ENCODE measurements at regions not wholly inside any gene's neighbourhood (a gene's known extent, or its start where the extent isn't known, plus 50 kb on each side); places are given as distances from the start of the nearest gene placed in this dataset.

DNA sequence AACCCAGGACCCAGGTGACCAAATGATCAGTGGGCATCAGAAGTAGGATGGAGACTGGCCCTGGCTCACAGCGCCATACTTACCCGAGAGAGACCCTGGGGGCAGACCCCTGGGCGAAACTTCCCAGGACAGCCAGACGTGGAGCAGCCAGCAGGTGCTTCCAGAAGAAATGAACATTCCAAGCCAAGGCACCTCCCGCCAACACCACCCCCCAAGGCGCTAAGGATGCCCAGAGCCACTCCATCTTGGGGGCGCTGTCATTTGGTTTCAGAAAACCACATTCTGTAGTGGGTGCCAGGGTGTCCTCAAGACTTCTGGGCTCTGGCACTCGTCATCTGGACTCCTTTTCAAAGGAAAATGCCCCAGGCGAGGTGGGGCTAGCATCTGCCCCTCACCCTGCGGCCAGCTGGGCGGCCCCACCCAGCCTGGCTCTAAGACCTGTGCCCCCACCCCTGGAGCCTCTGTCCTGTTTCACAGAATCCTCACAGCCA, 98.8 kb downstream of the RIPK4 start:
- Histone ChIP-seq H3K36me3 (ENCODE audit: control insufficient read depth, insufficient read depth, low read length) (no peaks in the 10 kb centered on the region), H3K27ac (ENCODE audit: low read length) (no peak overlapping the region), H3K9me3 (ENCODE audit: control insufficient read depth, insufficient read depth, low read length) (no peaks in the 10 kb centered on the region), H3K4me3 (ENCODE audit: low read length) (no peak overlapping the region), H3K4me1 (ENCODE audit: control insufficient read depth, insufficient read depth, low read length) (peaks cover 17% of the 10 kb centered on the region), H3K27me3 (ENCODE audit: control insufficient read depth, insufficient read depth, low read length) (no peaks in the 10 kb centered on the region)
- peaks cover 4 to 9% of the 10 kb centered on the region in 2 donors for H3K27me3 Mint-ChIP-seq (ENCODE audit: low read depth in 2 of 2)
- H3K4me1 Mint-ChIP-seq = peaks cover 9 to 17% of the 10 kb centered on the region in 2 donors
- 82% methylated on average over 11 of the region's 11 CpGs for WGBS (ENCODE audit: insufficient coverage)
- ATAC-seq (no peak), DNase-seq (no peak)
- H3K27ac Mint-ChIP-seq = no peak overlapping the region
- H3K36me3 Mint-ChIP-seq = no peaks in the 10 kb centered on the region
- no peaks in the 10 kb centered on the region for H3K9me3 Mint-ChIP-seq
- TF ChIP-seq, protein P1, sequence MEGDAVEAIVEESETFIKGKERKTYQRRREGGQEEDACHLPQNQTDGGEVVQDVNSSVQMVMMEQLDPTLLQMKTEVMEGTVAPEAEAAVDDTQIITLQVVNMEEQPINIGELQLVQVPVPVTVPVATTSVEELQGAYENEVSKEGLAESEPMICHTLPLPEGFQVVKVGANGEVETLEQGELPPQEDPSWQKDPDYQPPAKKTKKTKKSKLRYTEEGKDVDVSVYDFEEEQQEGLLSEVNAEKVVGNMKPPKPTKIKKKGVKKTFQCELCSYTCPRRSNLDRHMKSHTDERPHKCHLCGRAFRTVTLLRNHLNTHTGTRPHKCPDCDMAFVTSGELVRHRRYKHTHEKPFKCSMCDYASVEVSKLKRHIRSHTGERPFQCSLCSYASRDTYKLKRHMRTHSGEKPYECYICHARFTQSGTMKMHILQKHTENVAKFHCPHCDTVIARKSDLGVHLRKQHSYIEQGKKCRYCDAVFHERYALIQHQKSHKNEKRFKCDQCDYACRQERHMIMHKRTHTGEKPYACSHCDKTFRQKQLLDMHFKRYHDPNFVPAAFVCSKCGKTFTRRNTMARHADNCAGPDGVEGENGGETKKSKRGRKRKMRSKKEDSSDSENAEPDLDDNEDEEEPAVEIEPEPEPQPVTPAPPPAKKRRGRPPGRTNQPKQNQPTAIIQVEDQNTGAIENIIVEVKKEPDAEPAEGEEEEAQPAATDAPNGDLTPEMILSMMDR (IDR thresholded peaks at IDR 0.05) = no peak
- no peak overlapping the region for H3K4me3 Mint-ChIP-seq
- intact Hi-C loops (cut with micrococcal nuclease) = no loop called here

DNA sequence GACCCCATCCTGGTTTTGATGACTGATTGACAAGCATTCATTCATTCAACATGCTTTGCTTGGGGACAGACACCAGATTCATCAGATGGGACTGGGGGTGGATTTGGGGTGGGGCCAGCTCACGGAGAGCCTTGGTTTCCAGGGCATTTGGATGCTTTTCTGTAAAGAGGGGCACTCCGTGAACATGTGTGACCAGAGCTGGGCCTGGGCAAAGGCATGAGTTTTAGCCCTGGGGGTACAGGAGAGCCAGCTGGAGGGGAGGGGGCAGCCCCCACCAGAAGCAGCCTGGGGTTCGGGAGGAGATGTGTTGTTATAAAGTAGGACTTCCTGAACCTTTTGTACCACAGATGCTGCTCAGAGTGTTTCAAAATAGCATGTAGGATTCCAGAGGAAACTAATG, 99.7 kb downstream of the RIPK4 start:
- Mint-ChIP-seq H3K4me1 (peaks cover 9 to 10% of the 10 kb centered on the region in 2 donors), H3K27ac (no peak overlapping the region), H3K27me3 (ENCODE audit: low read depth in 2 of 2) (peaks cover 4 to 9% of the 10 kb centered on the region in 2 donors), H3K4me3 (no peak overlapping the region), H3K9me3 (no peaks in the 10 kb centered on the region), H3K36me3 (no peaks in the 10 kb centered on the region)
- Histone ChIP-seq H3K9me3 (ENCODE audit: control insufficient read depth, insufficient read depth, low read length) (no peaks in the 10 kb centered on the region), H3K27me3 (ENCODE audit: control insufficient read depth, insufficient read depth, low read length) (no peaks in the 10 kb centered on the region), H3K4me1 (ENCODE audit: control insufficient read depth, insufficient read depth, low read length) (peaks cover 13% of the 10 kb centered on the region), H3K36me3 (ENCODE audit: control insufficient read depth, insufficient read depth, low read length) (no peaks in the 10 kb centered on the region), H3K4me3 (ENCODE audit: low read length) (no peak overlapping the region), H3K27ac (ENCODE audit: low read length) (no peak overlapping the region)
- no peak for ATAC-seq
- DNase-seq = no peak
- intact Hi-C loops (cut with micrococcal nuclease) = no loop called here
- WGBS (ENCODE audit: insufficient coverage) = 82% methylated on average over 3 of the region's 3 CpGs
- TF ChIP-seq, protein P1 (IDR thresholded peaks at IDR 0.05) = no peak

DNA sequence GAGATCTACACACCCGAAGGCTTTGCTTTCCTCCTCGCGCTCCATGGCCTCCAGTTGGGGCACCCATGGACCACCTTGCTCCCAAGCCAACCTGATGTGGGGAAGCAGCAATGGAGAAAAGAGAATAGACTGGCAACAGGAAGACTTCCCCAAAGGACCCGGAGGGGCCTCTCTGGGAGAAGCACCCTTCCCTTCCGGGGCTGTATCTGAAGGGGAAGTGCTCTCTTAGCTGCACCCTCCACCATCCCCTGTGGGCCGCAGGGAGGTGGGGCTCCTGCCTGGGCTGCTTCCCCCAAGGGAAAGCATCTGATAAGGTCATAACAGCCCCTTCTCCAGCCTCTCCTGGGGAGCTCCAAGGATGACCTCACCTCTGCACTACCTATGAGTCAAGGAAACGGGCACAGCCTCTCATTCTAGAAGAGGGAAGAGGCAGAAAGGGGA, 100.2 kb downstream of the RIPK4 start:
- DNase-seq (no peak), ATAC-seq (no peak)
- Histone ChIP-seq H3K4me3 (ENCODE audit: low read length) (no peak overlapping the region), H3K27me3 (ENCODE audit: control insufficient read depth, insufficient read depth, low read length) (no peaks in the 10 kb centered on the region), H3K27ac (ENCODE audit: low read length) (no peak overlapping the region), H3K9me3 (ENCODE audit: control insufficient read depth, insufficient read depth, low read length) (no peaks in the 10 kb centered on the region), H3K36me3 (ENCODE audit: control insufficient read depth, insufficient read depth, low read length) (no peaks in the 10 kb centered on the region), H3K4me1 (ENCODE audit: control insufficient read depth, insufficient read depth, low read length) (peaks cover 9% of the 10 kb centered on the region)
- H3K4me3 Mint-ChIP-seq = no peak overlapping the region
- TF ChIP-seq, protein P1 (IDR thresholded peaks at IDR 0.05) = no peak
- H3K9me3 Mint-ChIP-seq = no peaks in the 10 kb centered on the region
- H3K4me1 Mint-ChIP-seq = peaks cover 6 to 7% of the 10 kb centered on the region in 2 donors
- intact Hi-C loops (cut with micrococcal nuclease) = no loop called here
- H3K36me3 Mint-ChIP-seq = no peaks in the 10 kb centered on the region
- 45% methylated on average over 7 of the region's 7 CpGs for WGBS (ENCODE audit: insufficient coverage)
- H3K27ac Mint-ChIP-seq = no peak overlapping the region
- peaks cover 4 to 9% of the 10 kb centered on the region in 2 donors for H3K27me3 Mint-ChIP-seq (ENCODE audit: low read depth in 2 of 2)
